DND-41 (cell line): ENCODE measurements at regions not wholly inside any gene's neighbourhood (a gene's known extent, or its start where the extent isn't known, plus 50 kb on each side); places are given as distances from the start of the nearest gene placed in this dataset.

Experiments
- ATAC-seq: fragments of 200-7000 bp; cut with Tn5 transposase; 3 replicates; pipeline ENCODE4 v1.9.1; 2021; ENCODE audit warnings: low read depth; ENCODE audit not compliant: insufficient read depth
- DNase-seq: peaks from one replicate; pipeline ENCODE4 v3.0.0-alpha.2; 2020
- H2AFZ ChIP-seq: 2 replicates; pipeline ENCODE4 v1.6.0; 2012; ENCODE audit warnings: low read depth, low read length
- H3K27ac ChIP-seq: 2 replicates; pipeline ENCODE4 v1.5.1; 2012; ENCODE audit warnings: low read length, inconsistent platforms
- H3K27me3 ChIP-seq: fragments of 200-600 bp; sonication (generic); 2 replicates; pipeline ENCODE4 v1.6.0; 2012; ENCODE audit warnings: low read length, mild to moderate bottlenecking, inconsistent platforms; ENCODE audit not compliant: insufficient read depth, poor library complexity
- H3K36me3 ChIP-seq: 2 replicates; pipeline ENCODE4 v1.5.1; 2012; ENCODE audit warnings: low read length, inconsistent platforms; ENCODE audit not compliant: insufficient read depth
- H3K4me1 ChIP-seq: 2 replicates; pipeline ENCODE4 v1.5.1; 2012; ENCODE audit warnings: mild to moderate bottlenecking, low read length; ENCODE audit not compliant: insufficient read depth
- H3K4me2 ChIP-seq: 2 replicates; pipeline ENCODE4 v1.6.0; 2012; ENCODE audit warnings: mild to moderate bottlenecking, moderate library complexity, low read length, inconsistent platforms; ENCODE audit not compliant: insufficient read depth
- H3K4me3 ChIP-seq, 2 experiments: fragments of 200-600 bp in 1 of 2; shearing (Covaris generic) in 1 of 2; 2 replicates each; pipeline ENCODE4 v1.5.1; 2012 to 2016; ENCODE audit warnings: inconsistent platforms in 2 of 2, low read length in 2 of 2, mild to moderate bottlenecking in 2 of 2, low read depth in 1 of 2, moderate library complexity in 1 of 2
- H3K79me2 ChIP-seq: 2 replicates; pipeline ENCODE4 v1.6.0; 2012; ENCODE audit warnings: low read length, inconsistent platforms; ENCODE audit not compliant: insufficient read depth
- H3K9ac ChIP-seq: 2 replicates; pipeline ENCODE4 v1.6.0; 2012; ENCODE audit warnings: low read depth, mild to moderate bottlenecking, inconsistent platforms, low read length, moderate library complexity
- H3K9me3 ChIP-seq: 2 replicates; pipeline ENCODE4 v1.5.1; 2012; ENCODE audit warnings: low read length, moderate library complexity, mild to moderate bottlenecking, inconsistent platforms; ENCODE audit not compliant: insufficient read depth, severe bottlenecking
- H4K20me1 ChIP-seq: 2 replicates; pipeline ENCODE4 v1.6.0; 2012; ENCODE audit warnings: low read length; ENCODE audit not compliant: insufficient read depth
- CTCF ChIP-seq: IDR thresholded peaks from 2 replicates; pipeline ENCODE4 v1.5.1; 2012; ENCODE audit warnings: borderline replicate concordance, low read length, moderate library complexity, mild to moderate bottlenecking; ENCODE audit not compliant: poor library complexity, severe bottlenecking; ENCODE audit errors: extremely low read depth
- EZH2 ChIP-seq: IDR thresholded peaks from 3 replicates; pipeline ENCODE4 v1.6.1; 2012; ENCODE audit warnings: borderline replicate concordance, low read depth, mild to moderate bottlenecking, moderate library complexity, low read length, inconsistent platforms; ENCODE audit not compliant: severe bottlenecking

- Histone ChIP-seq H3K4me3 (no peak overlapping the region), H3K9me3 (peaks cover 15% of the 10 kb centered on the region), H2AFZ (no peak overlapping the region), H3K27ac (no peak overlapping the region), H3K79me2 (no peaks in the 10 kb centered on the region), H3K4me1 (peaks cover 2% of the 10 kb centered on the region), H3K36me3 (no peaks in the 10 kb centered on the region), H3K9ac (no peak overlapping the region), H3K27me3 (no peaks in the 10 kb centered on the region), H4K20me1 (no peaks in the 10 kb centered on the region), H3K4me2 (no peak overlapping the region)
- no peak for DNase-seq
- no peak for ATAC-seq
- TF ChIP-seq EZH2 (no peak), CTCF (no peak)
These were observed 1473.8 kb downstream of the TBC1D22A start for GRCh38 chr22:48236261-48236660.

- H3K4me3 ChIP-seq, result no peak overlapping the region
- peaks cover 15% of the 10 kb centered on the region for H3K9me3 ChIP-seq
- H3K79me2 ChIP-seq, result no peaks in the 10 kb centered on the region
- no peak for TF ChIP-seq CTCF
- no peak for TF ChIP-seq EZH2
- no peak for ATAC-seq
- H3K4me1 ChIP-seq, result no peaks in the 10 kb centered on the region
- no peak overlapping the region for H3K27ac ChIP-seq
- H3K4me2 ChIP-seq, result no peak overlapping the region
- H3K27me3 ChIP-seq, result no peaks in the 10 kb centered on the region
- no peaks in the 10 kb centered on the region for H3K36me3 ChIP-seq
- no peak overlapping the region for H2AFZ ChIP-seq
- H4K20me1 ChIP-seq, result no peaks in the 10 kb centered on the region
- H3K9ac ChIP-seq, result no peak overlapping the region
- DNase-seq, result no peak
These were observed 1473.3 kb downstream of the TBC1D22A start for GRCh38 chr22:48235744-48236143.

GRCh38 chr22:48234011-48234410, 1471.6 kb downstream of the TBC1D22A start:
- Histone ChIP-seq H3K9ac (no peak overlapping the region), H3K9me3 (peaks cover 15% of the 10 kb centered on the region), H3K79me2 (no peaks in the 10 kb centered on the region), H3K27ac (no peak overlapping the region), H3K4me3 (no peak overlapping the region), H3K27me3 (no peaks in the 10 kb centered on the region), H3K36me3 (no peaks in the 10 kb centered on the region), H2AFZ (no peak overlapping the region), H4K20me1 (no peaks in the 10 kb centered on the region), H3K4me2 (no peak overlapping the region), H3K4me1 (no peaks in the 10 kb centered on the region)
- no peak for DNase-seq
- ATAC-seq, result no peak
- no peak for TF ChIP-seq EZH2
- no peak for TF ChIP-seq CTCF

GRCh38 chr22:48233586-48233985, 1471.1 kb downstream of the TBC1D22A start:
- TF ChIP-seq EZH2 (no peak), CTCF (no peak)
- Histone ChIP-seq H3K4me1 (no peaks in the 10 kb centered on the region), H2AFZ (no peak overlapping the region), H3K4me3 (no peak overlapping the region), H4K20me1 (no peaks in the 10 kb centered on the region), H3K9ac (no peak overlapping the region), H3K36me3 (no peaks in the 10 kb centered on the region), H3K79me2 (no peaks in the 10 kb centered on the region), H3K27me3 (no peaks in the 10 kb centered on the region), H3K27ac (no peak overlapping the region), H3K9me3 (peaks cover 15% of the 10 kb centered on the region), H3K4me2 (no peak overlapping the region)
- DNase-seq, result no peak
- ATAC-seq, result no peak
